Stimulated activated CD4-positive, alpha-beta T cell treated with anti-CD3 and anti-CD28 coated beads, TNF-alpha, amount 100 ng/mL, for 4 hours (primary cell): ENCODE measurements at regions not wholly inside any gene's neighbourhood (a gene's known extent, or its start where the extent isn't known, plus 50 kb on each side); places are given as distances from the start of the nearest gene placed in this dataset.
A peak's percentile ranks its signal among the peaks of the same experiment; 100 is the strongest.

Experiments
- DNase-seq, 3 experiments: peaks; one replicate each; pipeline ENCODE4 v3.0.0-alpha.2; 2020; ENCODE audit warnings: low read depth in 3 of 3

DNA sequence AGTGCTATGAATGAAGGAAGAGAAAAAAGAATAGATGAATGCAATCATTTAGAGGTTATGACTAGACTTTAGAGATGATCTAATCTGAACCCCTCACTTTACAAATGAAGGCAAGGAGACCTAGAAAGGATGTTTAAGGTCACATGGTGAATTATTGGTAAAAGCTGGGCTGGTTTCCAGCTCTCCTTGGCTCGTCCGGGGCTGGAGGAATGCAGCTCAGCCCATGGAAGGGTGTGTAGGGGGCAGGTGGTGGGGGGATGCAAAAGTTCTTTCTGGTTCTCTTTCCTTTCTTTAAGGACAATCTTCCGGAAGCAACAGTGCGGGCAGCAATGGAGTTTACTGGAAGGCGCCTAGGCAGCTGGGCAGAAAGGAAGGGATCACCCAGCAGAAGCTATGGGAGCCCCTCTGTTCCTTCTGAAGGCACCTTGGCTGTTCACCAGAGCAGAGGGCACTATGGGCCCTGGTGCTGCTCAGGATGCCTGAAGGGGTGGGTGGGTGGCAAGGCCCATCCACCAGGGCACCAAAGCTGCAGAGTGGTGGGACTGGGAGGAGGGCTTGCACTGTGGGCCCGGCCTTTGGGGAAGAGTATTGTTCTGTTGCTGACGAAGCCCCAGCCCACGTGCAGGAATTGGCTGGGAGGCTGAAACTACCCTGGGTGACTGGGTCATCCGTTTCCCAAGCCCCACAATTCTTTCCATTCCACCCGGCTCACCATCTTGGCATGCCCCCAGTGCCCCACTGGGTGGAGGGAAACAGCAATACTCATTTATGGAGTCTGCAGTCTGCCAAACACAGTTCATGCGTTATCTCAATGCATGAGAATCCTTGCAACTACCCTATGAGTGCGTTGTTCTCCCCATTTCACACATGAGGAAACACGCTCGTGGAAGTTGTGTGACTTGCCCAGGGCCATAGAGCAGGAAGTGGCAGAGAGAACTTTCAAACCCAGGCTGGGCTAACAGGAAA lies 78.2 kb downstream of the IRF2BPL start:
- DNase-seq, result no peak

DNA sequence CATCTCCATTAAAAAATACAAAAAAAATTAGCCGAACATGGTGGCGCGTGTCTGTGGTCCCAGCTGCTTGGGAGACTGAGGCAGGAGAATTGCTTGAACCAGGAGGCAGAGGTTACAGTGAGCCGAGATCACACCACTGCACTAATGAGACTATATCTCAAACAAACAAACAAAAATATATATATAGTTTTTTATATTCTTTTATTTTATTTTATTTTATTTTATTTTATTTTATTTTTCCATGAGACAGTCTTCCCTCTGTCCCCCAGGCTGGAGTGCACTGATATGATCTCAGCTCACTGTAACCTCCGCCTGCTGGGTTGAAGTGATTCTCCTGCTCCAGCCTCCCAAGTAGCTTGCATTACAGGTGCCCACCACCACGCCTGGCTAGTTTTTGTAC lies 79.5 kb downstream of the IRF2BPL start:
- no peak for DNase-seq

DNA sequence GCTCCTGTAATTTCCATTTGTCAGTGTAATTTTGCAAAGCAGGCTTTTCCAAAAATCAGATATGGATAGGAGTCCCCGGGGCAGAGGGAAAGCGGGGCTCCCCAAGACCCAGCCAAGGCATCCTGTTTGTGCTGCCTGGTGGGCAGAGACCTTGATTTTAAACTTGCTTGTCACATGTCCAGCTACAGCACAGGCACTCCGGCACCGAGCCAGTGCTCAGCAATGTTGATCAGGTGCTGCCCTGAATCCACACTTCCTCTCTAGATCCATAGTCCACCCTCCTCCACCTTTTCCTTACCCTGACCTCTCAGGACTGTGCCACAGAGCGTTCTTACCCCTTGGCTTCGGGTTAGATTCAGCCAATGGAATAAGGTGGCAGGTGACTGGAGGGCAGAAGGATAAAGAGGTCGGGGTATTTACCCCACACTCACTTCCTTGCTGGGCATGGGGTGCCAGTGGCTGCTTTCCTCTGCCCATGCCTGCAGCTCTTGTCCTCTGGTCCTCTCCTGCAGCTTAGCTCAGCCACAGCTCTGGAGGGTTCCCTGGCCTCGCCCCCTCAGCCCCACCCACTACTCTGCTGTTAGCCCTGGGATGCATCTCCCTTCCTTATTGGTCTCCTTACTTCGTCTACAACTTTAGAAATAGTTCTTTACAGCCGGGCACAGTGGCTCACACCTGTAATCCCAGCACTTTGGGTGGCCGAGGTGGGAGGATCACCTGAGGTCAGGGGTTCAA lies 80.1 kb downstream of the IRF2BPL start:
- DNase-seq, result no peak

DNA sequence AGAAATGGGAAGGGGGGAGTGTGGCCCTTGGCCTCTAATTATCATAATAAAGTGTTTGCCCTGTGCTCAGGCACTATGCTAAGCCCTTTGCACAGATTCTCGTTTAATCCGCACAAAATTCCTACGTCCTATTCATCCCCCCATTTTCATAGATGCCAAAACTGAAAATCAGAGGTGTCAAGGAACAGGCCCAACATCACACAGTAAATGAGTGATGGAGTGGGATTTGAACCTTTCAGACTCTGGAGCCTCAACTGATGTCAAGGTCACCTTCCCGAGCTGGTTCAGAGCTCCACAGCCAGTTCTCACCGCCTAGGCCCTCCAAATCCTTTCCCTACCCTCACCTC lies 80.7 kb downstream of the IRF2BPL start:
- DNase-seq, result no peak

DNA sequence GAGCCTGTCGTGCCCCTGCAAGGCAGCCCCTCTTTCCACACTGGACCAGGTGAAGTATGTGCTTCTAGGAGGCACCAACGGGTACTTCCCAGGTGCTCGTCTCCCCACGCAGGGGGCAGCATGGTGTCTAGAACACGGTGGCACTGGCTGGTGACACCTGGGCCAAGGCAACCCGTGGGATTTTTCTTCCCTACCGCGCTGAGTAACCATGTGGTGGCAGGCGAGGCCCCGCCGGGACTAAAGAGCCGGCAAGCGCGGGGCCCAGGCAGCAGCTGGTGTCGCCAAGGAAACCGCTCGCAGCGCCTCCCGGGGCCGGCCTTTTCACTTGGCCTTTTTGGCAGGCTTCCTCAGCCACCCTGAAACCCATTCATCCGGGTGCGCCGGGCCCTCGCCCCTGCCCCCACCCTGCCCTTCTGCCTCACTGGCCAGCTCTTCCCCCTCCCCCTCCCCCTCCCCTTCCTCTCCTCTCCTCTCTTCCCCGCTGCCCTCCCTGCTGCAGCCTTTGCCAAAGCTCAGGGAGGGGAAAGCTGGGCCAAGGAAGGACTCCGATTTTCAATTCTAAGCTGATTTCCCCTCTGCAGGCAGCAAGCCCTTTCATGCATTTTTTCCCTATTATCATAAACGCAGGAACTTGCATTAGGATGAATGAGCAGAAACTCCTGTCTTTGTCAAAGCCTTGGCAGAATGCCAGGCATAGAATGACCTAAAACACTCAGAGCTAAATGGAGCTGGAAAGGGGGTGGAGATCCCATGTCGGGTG lies 81.2 kb downstream of the IRF2BPL start:
- peak; percentile 57 to 73 (median 71) for DNase-seq

DNA sequence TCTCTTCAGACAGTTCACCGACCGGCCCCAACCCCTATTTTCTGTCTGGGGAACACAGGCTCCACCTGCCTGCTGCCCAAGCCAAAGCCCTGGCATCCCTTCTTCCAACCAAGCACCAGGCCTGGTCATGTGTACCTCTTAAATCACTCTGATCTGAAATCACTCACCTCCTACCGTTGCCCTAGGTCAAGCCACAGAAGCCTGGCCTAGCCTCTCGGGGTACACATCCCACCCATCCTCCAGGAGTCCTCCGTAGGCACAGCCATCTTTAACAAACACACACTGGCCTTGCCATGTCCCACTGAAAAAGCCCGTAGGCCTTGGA lies 81.8 kb downstream of the IRF2BPL start:
- no peak for DNase-seq

DNA sequence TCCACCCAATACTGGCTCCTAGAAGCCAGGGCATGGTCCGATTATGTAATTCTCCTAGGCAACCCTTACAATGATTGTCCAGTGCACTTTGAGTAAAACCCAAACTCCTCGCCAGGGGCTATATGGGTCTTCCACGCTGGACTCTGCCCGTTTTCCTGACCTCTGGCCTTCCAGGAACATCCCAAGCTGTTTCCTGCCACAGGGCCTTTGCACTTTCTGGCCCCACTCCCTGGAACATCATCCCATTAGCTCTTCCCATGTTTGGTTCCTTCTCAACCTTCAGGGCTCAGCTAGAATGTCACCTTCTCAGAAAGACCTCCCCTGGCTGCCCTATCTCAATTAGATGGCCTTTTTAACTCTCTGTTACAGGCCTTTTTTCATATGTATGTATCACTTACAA lies 85.4 kb downstream of the IRF2BPL start:
- DNase-seq, result no peak

DNA sequence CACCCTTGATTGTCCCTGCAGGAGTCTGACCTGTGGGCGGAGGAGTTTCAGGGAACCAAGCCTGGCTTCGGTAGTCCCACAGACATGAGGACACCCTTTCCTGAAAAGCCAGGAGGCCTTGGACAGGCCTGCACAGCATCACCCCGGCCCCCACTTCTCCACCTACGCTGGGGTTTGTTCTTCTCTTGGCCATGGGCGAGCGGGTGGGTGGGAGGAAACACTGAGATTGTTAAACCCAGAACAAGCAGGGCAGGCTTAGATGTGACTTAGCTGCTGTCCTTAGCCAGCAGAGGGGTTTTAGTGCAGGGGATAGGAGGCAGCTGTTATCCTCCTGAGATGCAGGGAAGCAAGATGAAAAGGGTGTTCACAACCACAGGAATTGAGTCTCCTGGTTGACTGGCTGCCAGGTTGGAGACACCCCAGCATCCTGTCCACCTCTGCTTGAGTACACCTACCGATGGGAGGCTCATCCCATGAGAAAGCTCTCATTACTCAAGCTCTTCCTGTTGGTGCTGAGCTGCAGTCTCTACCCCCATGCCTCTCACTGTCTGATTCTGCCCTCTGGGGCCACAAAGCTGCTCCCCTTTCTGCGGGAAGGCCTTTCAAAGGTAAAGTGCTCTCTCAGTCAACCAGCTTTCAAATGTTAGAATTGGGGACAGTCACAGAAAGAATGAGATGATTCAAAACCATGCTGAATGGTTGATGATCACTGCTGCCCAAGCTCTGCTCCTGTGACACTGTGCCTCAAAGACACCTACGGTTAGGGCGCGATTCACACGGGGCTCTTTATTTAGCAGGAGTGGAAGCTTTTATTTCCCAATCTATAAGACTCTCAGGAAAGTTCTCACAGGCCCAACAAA lies 86.3 kb downstream of the IRF2BPL start:
- no peak for DNase-seq

DNA sequence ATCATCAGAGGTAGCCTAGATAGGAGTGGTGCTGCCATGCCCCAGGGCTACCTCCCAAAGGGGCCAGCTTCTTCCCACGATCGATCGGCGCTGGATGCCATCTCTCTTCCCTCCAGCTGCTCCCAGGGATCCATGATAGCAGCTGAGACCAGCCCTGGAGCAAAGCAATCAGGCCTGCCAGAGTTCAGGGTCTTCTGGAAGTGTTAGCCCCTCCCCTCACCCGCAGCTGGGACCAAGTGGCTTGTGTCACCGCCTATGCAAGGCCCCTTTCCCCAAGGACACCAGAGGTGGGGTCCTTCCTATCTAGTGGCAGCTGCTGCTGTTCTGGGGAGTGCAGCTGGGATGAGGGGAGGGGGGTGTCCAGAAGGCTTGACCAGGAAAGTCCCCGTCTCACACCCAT lies 87.0 kb downstream of the IRF2BPL start:
- no peak for DNase-seq

DNA sequence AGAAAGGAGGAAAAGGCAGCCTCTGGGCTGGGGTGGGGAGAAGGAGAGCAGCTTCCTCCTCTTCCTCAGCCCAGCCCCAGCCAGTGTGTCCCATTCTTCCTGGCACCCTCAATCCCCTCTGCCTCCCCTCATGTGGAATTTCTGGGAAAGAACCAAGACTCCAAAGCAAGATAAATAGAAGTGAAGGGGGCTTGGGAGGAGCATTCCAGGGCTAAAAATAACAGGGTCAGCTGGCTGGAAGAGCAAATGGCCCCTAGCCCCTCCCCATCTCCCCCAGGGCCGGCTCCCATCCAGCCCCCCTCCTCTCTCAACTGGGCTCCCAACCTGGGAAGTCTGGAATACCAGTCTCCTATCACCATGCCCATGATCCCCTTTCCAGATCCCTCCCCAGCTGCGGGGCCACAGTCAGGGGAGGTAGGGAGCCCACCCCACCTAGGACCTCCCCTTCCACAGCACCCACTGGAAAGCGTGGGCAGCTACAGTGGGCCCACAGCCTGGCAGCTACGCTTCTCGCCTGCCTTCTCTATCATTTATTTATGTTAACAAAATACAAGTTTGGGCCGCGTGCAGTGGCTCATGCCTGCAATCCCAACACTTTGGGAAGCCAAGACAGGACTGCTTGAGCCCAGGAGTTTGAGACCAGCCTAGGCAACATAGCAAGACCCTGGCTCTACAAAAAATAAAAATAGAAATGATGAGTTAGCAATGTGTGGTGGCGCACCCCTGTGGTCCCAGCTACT lies 88.3 kb downstream of the IRF2BPL start:
- DNase-seq, result no peak

DNA sequence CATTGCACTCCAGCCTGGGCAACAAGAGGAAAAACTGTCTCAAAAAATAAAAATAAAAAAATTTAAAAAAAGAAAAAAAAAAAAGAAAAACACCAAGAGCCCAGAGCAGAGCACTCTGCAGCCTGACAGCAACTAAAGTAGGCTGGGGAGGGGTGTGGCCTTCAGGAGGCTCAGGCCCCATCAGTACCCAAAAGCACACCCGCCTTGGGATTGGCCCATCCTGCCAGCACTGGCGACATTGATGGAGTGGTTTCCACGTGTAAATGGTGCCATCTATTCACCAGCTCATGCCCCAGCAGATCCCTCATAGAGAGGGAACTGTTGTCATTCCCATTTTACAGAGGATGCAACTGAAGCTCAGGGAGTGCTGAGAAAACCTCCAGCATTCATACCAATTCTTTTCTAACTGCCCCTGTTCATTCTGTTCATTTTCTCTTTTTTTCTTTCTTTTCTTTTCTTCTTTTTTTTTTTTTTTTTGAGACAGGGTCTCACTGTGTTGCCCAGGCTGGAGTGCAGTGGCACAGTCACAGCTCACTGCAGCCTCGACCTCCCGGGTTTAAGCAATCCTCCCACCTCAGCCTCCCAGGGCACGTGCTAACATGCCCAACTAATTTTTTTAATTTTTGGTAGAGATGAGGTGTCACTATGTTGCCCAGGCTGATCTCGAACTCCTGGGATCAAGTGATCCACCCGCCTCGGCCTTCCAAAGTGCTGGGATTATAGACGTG lies 89.3 kb downstream of the IRF2BPL start:
- DNase-seq, result no peak

DNA sequence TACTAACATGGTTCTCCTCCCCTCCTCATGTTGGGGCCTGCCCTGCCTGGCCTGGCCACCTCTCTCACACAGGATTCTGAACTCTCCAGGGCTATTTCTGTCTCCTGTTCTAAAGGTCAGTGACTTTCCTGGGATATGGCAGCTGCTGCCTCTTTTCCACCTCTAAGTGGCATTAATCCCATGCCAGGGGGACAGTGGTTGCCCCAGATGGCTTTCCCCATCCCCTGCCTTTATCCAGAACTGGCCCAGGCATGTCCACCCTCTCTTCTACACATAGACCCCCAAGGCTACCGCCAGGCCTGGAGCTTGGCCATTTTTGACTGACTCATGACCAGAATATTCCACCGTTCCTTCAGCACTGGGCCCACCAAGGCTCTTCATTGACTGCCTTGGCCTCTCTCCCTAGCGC lies 90.4 kb downstream of the IRF2BPL start:
- DNase-seq, result no peak

DNA sequence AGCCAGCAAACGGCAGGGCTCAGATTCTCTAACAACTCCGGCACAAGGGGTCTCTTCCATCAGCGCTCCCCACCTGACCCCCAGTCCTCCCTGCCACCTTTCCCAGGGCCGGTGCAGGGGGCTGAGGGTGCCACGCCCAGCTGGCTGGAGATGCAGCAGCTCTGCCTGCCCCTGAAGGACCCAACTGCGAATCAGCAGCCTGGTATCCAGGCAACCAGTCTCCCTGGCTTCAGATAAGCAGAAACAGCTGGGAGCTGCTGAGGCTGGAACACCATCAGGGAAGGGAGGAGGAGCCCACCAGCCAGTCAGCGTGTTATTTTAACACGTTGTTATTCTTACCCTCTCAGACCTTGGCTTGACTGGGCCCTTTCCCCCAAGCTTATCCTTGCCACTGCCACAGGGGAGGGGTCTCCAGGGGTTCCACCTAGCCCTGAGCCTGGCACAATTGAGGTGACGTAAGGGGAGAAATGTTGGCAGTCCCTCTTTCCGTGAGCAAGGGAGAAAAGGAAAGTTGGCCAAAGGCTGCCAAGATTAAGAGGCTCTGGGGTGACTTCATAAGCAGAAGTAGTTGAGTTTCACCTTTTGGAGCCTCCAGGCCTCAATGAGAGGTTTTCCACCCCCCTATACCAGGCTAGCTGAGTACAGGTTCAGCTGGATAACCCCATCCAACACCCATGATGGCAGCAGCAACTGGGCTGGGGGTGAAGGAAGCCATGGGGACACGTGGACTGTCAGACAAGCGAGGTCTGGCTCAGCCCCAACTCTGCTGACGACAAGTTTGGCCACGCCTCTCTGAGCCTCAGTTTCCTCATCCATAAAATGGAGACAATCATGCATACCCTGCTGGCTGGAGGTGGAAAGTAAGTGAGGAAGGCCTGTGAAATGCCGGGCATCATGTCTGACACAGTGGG lies 91.1 kb downstream of the IRF2BPL start:
- no peak for DNase-seq

DNA sequence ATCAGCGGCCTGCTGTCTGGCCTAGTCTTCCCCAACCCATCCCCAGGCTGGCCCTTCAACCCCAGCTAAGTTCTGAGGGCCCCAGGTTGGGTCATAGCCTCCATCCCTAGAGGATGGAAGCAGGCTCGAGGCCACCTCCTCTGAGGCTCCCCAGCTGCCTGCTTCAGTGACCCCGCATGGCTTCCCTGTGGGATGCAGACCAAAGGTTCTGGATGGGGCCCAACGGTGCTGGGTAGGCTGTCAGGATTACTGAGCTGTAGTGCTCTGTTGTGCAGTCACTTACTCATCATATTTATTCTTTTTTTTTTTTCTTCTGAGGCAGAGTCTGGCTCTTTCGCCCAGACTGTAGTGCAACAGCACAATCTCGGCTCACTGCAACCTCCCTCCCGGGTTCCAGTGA lies 92.0 kb downstream of the IRF2BPL start:
- no peak for DNase-seq

DNA sequence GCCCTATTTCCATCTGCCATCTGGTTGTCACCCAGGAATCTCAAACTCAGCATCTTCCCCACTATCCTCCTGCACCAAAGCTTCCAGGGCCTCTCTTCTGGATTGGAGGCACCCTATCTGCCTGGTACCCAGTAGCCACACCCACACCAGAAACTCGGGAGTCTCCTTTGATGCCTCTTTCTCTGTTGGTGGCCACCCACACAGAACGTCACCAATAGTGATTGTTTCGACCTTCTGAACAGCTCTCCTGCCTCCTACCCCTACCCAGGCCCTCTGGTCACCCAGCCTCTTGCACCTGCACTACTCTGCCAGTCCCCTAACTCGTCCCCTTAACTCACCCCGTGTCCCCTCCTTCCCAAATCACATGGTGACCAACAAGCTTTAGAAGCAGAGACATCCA lies 95.0 kb downstream of the IRF2BPL start:
- DNase-seq, result no peak

DNA sequence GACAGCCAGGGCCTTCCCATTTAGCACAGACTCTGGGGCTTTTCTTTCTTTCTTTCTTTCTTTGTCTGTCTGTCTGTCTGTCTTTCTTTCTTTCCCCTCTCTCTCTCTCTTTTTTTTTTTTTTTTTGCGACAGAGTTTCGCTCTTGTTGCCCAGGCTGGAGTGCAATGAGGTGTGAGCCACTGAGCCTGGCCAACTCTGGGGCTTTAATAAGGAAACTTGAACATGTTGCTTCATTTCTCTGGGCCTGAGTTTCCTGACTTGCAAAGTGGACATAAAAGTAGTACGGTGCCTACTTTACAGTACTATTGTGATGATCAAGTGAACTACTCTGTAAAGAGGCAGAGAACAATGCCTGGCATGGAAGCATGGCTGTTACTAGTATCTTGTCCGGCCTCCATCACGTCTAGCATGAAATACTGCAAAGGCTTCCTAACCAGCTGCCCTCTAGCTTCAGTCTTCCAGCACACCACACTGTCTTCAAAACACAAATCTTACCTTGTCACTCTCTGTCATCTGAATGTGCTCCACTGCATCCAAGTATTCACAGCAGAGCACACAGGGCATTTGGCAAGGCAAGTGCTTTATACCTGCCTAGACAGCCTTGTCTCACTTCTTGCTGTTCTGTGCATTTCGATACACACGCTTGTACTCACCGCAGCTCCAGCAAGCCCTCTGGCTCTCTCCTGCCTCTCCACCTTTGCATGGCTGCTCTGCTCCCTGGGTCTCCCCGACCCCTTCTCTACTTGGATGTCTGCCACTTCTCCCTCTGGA lies 96.7 kb downstream of the IRF2BPL start:
- DNase-seq, result no peak

DNA sequence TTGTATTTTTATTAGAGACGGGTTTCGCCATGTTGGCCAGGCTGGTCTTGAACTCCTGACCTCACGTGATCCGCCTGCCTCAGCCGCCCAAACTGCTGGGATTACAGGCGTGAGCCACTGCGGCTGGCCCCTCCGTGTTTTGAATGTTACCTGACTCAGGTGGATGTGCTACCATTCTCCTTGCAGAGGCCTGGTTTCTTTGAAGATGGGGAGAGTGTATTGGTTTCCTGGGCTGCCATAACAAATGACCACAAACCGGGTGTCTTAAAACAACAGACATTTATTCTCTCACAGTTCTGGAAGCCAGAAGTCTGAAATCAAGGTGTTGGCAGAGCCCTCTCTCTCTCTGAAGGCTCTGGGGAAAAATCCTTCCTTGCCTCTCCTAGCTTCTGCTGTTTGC lies 98.0 kb downstream of the IRF2BPL start:
- no peak for DNase-seq

DNA sequence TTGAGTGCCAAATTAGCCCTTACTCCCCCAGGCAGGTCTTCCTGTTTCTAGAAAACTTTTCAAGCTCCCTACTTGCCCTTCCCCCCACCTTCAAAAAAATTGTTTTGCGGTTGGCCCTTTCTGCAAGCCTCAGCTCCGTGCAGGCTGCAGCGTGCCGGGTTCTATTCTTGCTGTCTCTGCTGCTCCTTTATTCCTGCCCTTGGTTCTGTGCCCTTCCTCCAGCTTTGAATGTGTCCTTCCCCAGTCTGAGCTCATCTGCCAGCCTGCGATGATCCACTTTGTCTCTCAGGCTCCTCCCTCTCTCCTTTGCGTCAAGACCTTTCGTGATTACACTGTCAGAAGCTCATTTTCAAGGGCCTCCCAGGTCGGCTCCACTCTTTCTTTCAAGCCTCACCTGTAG lies 98.6 kb downstream of the IRF2BPL start:
- peak in 2 of 3 experiments; percentile 22 to 30 for DNase-seq
